Lung (tissue), 11 donors: ENCODE measurements at regions not wholly inside any gene's neighbourhood (a gene's known extent, or its start where the extent isn't known, plus 50 kb on each side); places are given as distances from the start of the nearest gene placed in this dataset.
"Not testable (repeated sequence)": the region's sequence is repeated elsewhere in the genome, so short reads cannot be mapped to it uniquely, and the experiment has no call there.

ENCODE experiments used
- ATAC-seq: fragments of 200-7000 bp; cut with Tn5 transposase; one replicate; pipeline ENCODE4 v1.9.1; 2020; ENCODE audit warnings: moderate number of reproducible peaks; ENCODE audit not compliant: insufficient read depth, low FRiP score
- DNase-seq, 3 donors: peaks; one replicate each; pipeline ENCODE4 v3.0.0-alpha.2; 2013 to 2017
- H3K27ac ChIP-seq, 2 donors: one replicate each; pipeline ENCODE4 v1.5.1; 2013; ENCODE audit warnings: mild to moderate bottlenecking in 2 of 2, moderate library complexity in 2 of 2, control low read depth in 1 of 2, inconsistent platforms in 1 of 2, low read depth in 1 of 2, low read length in 1 of 2
- H3K27me3 ChIP-seq, 3 donors: one replicate each; pipeline ENCODE4 v1.5.1; 2013; ENCODE audit warnings: low read length in 2 of 3; ENCODE audit not compliant: control insufficient read depth in 3 of 3, insufficient read depth in 3 of 3
- H3K36me3 ChIP-seq, 4 donors: one replicate each; pipeline ENCODE4 v1.5.1; 2013; ENCODE audit warnings: low read length in 4 of 4, mild to moderate bottlenecking in 1 of 4, moderate library complexity in 1 of 4; ENCODE audit not compliant: control insufficient read depth in 4 of 4, insufficient read depth in 4 of 4
- H3K4me1 ChIP-seq, 5 donors: one replicate each; pipeline ENCODE4 v1.5.1; 2013; ENCODE audit warnings: low read length in 5 of 5, mild to moderate bottlenecking in 2 of 5, moderate library complexity in 1 of 5; ENCODE audit not compliant: control insufficient read depth in 5 of 5, insufficient read depth in 5 of 5
- H3K4me3 ChIP-seq: one replicate; pipeline ENCODE4 v1.5.1; 2013; ENCODE audit warnings: mild to moderate bottlenecking, control low read depth, moderate library complexity
- H3K9ac ChIP-seq, 2 donors: one replicate each; pipeline ENCODE4 v1.5.1; 2013; ENCODE audit warnings: low read length in 2 of 2, control low read depth in 1 of 2; ENCODE audit not compliant: insufficient read depth in 1 of 2
- H3K9me3 ChIP-seq, 4 donors: one replicate each; pipeline ENCODE4 v1.5.1; 2013; ENCODE audit warnings: low read length in 3 of 4, mild to moderate bottlenecking in 1 of 4, moderate library complexity in 1 of 4; ENCODE audit not compliant: control insufficient read depth in 4 of 4, insufficient read depth in 3 of 4
- CTCF ChIP-seq: IDR thresholded peaks from 2 replicates; pipeline ENCODE4 v1.5.1; 2012; ENCODE audit warnings: mild to moderate bottlenecking; ENCODE audit errors: control extremely low read depth, extremely low read depth
- WGBS, 2 donors: extraction: QIAGEN DNeasy Blood & Tissue Kit; methylation state at CpG; one replicate each; pipeline ENCODE4 v1.1.7; 2013; 5-methylcytosine and 5-hydroxymethylcytosine counted together
- donor health status: control.
- donor health status: control.
- donor health status: Bipolar disorder and iron deficiency.
- donor health status: healthy.
- donor health status: DM: yes; HTN: yes; CAD: no.

DNA sequence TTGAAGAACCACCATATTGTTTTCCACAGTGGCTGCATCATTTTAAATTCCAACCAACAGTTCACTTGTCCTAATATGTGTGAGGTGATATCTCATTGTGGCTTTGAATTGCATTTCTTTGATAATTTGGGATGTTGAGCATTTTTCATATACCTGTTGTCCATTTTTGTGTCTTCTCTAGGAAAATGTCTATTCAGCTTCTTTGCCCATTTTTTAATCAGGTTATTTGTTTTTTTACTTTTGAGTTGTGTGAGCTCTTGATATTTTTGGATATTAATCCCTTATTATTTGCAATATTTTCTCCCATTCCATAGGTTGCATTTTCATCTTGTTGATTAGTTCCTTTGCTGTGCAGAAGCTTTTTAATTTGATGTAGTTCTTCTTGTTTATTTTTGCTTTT lies 95.1 kb upstream of the CCDC71L start:
- no peaks in the 10 kb centered on the region for H3K27me3 ChIP-seq
- DNase-seq (no peak), ATAC-seq (no peak)
- no peak overlapping the region for H3K9ac ChIP-seq
- H3K27ac ChIP-seq, result no peak overlapping the region
- peaks cover 0 to 3% (median 0%) of the 10 kb centered on the region in 5 donors for H3K4me1 ChIP-seq
- TF ChIP-seq CTCF, result no peak
- no peak overlapping the region for H3K4me3 ChIP-seq
- no peaks in the 10 kb centered on the region for H3K9me3 ChIP-seq
- H3K36me3 ChIP-seq, result no peaks in the 10 kb centered on the region

DNA sequence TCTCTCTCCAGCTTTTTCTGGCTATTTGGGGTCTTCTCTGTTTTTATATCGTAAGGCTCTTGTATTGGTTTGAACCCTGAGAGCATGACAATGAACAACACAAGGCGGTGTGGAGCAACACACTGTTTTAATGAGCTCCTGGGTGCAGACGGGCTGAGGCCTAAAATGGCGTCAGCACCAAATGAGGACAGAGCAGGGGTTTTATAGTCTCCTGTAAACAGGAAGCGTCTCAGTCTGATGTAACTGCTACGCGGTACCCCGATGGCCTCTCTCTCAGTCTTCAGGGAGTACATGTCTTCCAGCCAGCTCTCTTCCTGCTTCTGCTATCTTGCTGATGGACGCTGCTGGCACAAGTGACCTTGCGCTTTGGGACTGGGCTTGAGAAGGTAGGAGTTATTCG lies 95.9 kb upstream of the CCDC71L start:
- no peak for ATAC-seq
- H3K27ac ChIP-seq, result no peak overlapping the region

GRCh38 chr7:106757846-106758245 lies 96.9 kb upstream of the CCDC71L start:
- 25 to 38% methylated on average over 2 of the region's 2 CpGs for WGBS, 2 donors
- TF ChIP-seq CTCF, result no peak
- Histone ChIP-seq H3K27ac (no peak overlapping the region), H3K4me1 (peaks cover 0 to 3% (median 0%) of the 10 kb centered on the region in 5 donors), H3K9me3 (no peaks in the 10 kb centered on the region), H3K27me3 (no peaks in the 10 kb centered on the region), H3K4me3 (no peak overlapping the region), H3K36me3 (no peaks in the 10 kb centered on the region), H3K9ac (no peak overlapping the region)
- DNase-seq (peak; percentile 39 to 67 (median 46)), ATAC-seq (no peak)

More for the DNA sequence above, 95.9 kb upstream of the CCDC71L start:
- H3K27me3 ChIP-seq, result no peaks in the 10 kb centered on the region
- no peak for TF ChIP-seq CTCF
- 65 to 82% methylated on average over 11 of the region's 11 CpGs for WGBS, 2 donors
- no peak overlapping the region for H3K9ac ChIP-seq
- no peak for DNase-seq
- no peak overlapping the region for H3K4me3 ChIP-seq
- peaks cover 0 to 3% (median 0%) of the 10 kb centered on the region in 5 donors for H3K4me1 ChIP-seq
- no peaks in the 10 kb centered on the region for H3K36me3 ChIP-seq
- no peaks in the 10 kb centered on the region for H3K9me3 ChIP-seq

DNA sequence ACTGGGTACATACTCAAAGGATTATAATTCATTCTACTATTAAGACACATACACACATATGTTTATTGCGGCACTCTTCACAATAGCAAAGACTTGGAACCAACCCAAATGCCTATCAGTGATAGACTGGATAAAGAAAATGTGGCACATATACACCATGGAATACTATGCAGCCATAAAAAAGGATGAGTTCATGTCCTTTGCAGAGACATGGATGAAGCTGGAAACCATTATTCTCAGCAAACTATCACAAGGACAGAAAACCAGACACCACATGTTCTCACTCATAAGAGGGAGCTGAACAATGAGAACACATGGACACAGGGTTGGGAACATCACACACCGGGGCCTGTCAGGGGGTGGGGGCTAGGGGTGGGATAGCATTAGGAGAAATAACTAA lies 101.9 kb upstream of the CCDC71L start:
- not testable (repeated sequence) for H3K4me1 ChIP-seq, H3K27ac ChIP-seq, H3K9ac ChIP-seq, H3K27me3 ChIP-seq, ATAC-seq, H3K9me3 ChIP-seq, H3K4me3 ChIP-seq, DNase-seq, H3K36me3 ChIP-seq
- 95 to 100% methylated on average over 2 of the region's 2 CpGs for WGBS, 2 donors
